ENCODE measurements at regions not wholly inside any gene's neighbourhood (a gene's known extent, or its start where the extent isn't known, plus 50 kb on each side); places are given as distances from the start of the nearest gene placed in this dataset.

DNA sequence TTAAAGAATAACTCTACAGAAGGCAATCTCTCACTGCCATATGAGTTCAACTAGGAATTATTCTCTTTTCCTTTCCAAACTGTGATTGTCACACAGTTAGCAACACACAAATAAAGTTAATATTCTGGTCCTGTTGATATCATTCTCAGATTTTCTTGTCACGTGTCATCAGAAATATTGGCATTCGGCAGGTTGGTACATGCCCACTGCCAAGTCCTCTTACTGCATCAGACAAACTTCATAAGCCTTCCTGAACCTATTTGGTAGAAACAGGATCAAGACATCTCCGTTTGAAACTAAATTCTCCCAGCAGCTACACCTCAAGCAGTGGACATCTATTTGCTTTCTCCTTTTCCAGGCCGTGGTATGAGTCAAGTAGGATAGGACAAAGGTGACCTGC lies 177.9 kb upstream of the SOX2 start:
- H3K9me3 ChIP-seq (ENCODE audit: control insufficient read depth, insufficient read depth, low read length), result no peaks in the 10 kb centered on the region
- no peak overlapping the region for H3K4me2 ChIP-seq (ENCODE audit: low read length)
- H3K36me3 ChIP-seq (ENCODE audit: control insufficient read depth, low read length), result no peaks in the 10 kb centered on the region
- H3K27me3 ChIP-seq (ENCODE audit: control insufficient read depth, low read length), result no peaks in the 10 kb centered on the region
- no peaks in the 10 kb centered on the region for H4K20me1 ChIP-seq (ENCODE audit: control insufficient read depth, insufficient read depth, low read depth, low read length)
- no peaks in the 10 kb centered on the region for H3F3A ChIP-seq (ENCODE audit: control insufficient read depth, insufficient read depth)
- no peaks in the 10 kb centered on the region for H3K9me2 ChIP-seq (replicated peaks; ENCODE audit: control insufficient read depth, low read length)
- no peaks in the 10 kb centered on the region for H3K79me2 ChIP-seq (ENCODE audit: control insufficient read depth, low read length)
- H3K4me3 ChIP-seq (ENCODE audit: low read length), result no peak overlapping the region
- peaks cover 3% of the 10 kb centered on the region; the same call in 1 of the 2 replicates for H3K4me1 ChIP-seq (ENCODE audit: control insufficient read depth, low read length)
- TF ChIP-seq, protein P1, sequence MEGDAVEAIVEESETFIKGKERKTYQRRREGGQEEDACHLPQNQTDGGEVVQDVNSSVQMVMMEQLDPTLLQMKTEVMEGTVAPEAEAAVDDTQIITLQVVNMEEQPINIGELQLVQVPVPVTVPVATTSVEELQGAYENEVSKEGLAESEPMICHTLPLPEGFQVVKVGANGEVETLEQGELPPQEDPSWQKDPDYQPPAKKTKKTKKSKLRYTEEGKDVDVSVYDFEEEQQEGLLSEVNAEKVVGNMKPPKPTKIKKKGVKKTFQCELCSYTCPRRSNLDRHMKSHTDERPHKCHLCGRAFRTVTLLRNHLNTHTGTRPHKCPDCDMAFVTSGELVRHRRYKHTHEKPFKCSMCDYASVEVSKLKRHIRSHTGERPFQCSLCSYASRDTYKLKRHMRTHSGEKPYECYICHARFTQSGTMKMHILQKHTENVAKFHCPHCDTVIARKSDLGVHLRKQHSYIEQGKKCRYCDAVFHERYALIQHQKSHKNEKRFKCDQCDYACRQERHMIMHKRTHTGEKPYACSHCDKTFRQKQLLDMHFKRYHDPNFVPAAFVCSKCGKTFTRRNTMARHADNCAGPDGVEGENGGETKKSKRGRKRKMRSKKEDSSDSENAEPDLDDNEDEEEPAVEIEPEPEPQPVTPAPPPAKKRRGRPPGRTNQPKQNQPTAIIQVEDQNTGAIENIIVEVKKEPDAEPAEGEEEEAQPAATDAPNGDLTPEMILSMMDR (IDR thresholded peaks at IDR 0.05; ENCODE audit: low read depth, low read length, poor library complexity, severe bottlenecking), result no peak
- TF ChIP-seq EZH2phosphoT487 (IDR thresholded peaks at IDR 0.05; ENCODE audit: borderline replicate concordance, low read length), result no peak
- H3K27ac ChIP-seq (ENCODE audit: low read depth, low read length), result no peak overlapping the region

DNA sequence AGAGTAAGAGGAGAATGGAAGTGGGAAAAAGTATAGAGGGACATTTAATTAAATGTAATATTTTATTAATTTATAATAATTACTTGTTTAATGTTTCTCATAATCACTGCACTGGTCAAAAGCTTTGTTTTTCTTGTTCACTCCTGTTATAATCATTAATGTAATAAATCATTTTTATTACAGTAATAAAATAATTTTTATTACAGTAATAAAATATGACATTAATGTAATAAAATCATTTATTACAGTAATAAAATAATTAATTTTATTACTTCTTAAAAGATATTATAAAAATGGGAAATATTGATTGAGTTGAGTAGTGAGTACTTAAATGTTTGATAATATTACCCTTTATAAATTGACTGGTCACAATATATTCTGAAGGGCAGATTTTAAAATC lies 181.1 kb upstream of the SOX2 start:
- no peaks in the 10 kb centered on the region for H3K9me2 ChIP-seq (replicated peaks; ENCODE audit: control insufficient read depth, low read length)
- H4K20me1 ChIP-seq (ENCODE audit: control insufficient read depth, insufficient read depth, low read depth, low read length), result no peaks in the 10 kb centered on the region
- H3K27me3 ChIP-seq (ENCODE audit: control insufficient read depth, low read length), result no peaks in the 10 kb centered on the region
- no peaks in the 10 kb centered on the region for H3K9me3 ChIP-seq (ENCODE audit: control insufficient read depth, insufficient read depth, low read length)
- H3F3A ChIP-seq (ENCODE audit: control insufficient read depth, insufficient read depth), result no peaks in the 10 kb centered on the region
- peaks cover 3% of the 10 kb centered on the region; the same call in 1 of the 2 replicates for H3K4me1 ChIP-seq (ENCODE audit: control insufficient read depth, low read length)
- no peak overlapping the region for H3K27ac ChIP-seq (ENCODE audit: low read depth, low read length)
- H3K79me2 ChIP-seq (ENCODE audit: control insufficient read depth, low read length), result no peaks in the 10 kb centered on the region
- TF ChIP-seq EZH2phosphoT487 (IDR thresholded peaks at IDR 0.05; ENCODE audit: borderline replicate concordance, low read length), result no peak
- TF ChIP-seq, protein P1 (IDR thresholded peaks at IDR 0.05; ENCODE audit: low read depth, low read length, poor library complexity, severe bottlenecking), result no peak
- H3K4me2 ChIP-seq (ENCODE audit: low read length), result no peak overlapping the region
- H3K4me3 ChIP-seq (ENCODE audit: low read length), result no peak overlapping the region
- H3K36me3 ChIP-seq (ENCODE audit: control insufficient read depth, low read length), result no peaks in the 10 kb centered on the region

DNA sequence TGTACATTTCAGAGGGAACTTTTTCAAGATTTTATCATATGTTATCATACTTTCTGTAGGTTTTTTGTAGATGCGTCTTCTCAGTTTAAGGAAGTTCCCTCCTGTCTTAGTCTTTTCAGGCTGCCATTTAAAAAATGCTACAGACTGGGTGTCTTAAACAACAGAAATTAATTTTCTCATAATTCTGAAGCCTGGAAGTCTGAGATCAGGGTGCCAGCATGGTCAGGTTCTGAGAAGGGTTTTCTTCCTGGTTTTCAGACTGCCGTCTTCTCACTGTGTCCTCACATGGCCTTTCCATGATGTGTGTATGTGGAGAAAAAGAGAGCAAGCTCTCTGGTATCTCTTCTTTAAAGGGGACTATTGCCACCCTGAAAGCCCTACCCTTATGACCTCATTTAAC lies 189.9 kb upstream of the SOX2 start:
- H3K4me3 ChIP-seq (ENCODE audit: low read length), result no peak overlapping the region
- no peak overlapping the region for H3K4me2 ChIP-seq (ENCODE audit: low read length)
- H3K36me3 ChIP-seq (ENCODE audit: control insufficient read depth, low read length), result no peaks in the 10 kb centered on the region
- no peaks in the 10 kb centered on the region for H3K27me3 ChIP-seq (ENCODE audit: control insufficient read depth, low read length)
- no peaks in the 10 kb centered on the region for H3K4me1 ChIP-seq (ENCODE audit: control insufficient read depth, low read length)
- H3K79me2 ChIP-seq (ENCODE audit: control insufficient read depth, low read length), result no peaks in the 10 kb centered on the region
- H3K9me2 ChIP-seq (replicated peaks; ENCODE audit: control insufficient read depth, low read length), result no peaks in the 10 kb centered on the region
- H3F3A ChIP-seq (ENCODE audit: control insufficient read depth, insufficient read depth), result no peaks in the 10 kb centered on the region
- H3K27ac ChIP-seq (ENCODE audit: low read depth, low read length), result no peak overlapping the region
- no peaks in the 10 kb centered on the region for H4K20me1 ChIP-seq (ENCODE audit: control insufficient read depth, insufficient read depth, low read depth, low read length)
- H3K9me3 ChIP-seq (ENCODE audit: control insufficient read depth, insufficient read depth, low read length), result peaks cover 6% of the 10 kb centered on the region; the same call in 1 of the 2 replicates
- no peak for TF ChIP-seq EZH2phosphoT487 (IDR thresholded peaks at IDR 0.05; ENCODE audit: borderline replicate concordance, low read length)
- TF ChIP-seq, protein P1 (IDR thresholded peaks at IDR 0.05; ENCODE audit: low read depth, low read length, poor library complexity, severe bottlenecking), result no peak
